Spleen (tissue), 7 donors: ENCODE measurements at regions not wholly inside any gene's neighbourhood (a gene's known extent, or its start where the extent isn't known, plus 50 kb on each side); places are given as distances from the start of the nearest gene placed in this dataset.

ENCODE experiments used
- CTCF ChIP-seq, 11 experiments: fragments of 200-600 bp in 7 of 11; fragments of 450-650 bp in 4 of 11; sonication (generic) in 4 of 11; IDR thresholded peaks in 8 of 11; conservative IDR thresholded peaks in 3 of 11; 1 replicate in 7 of 11; 2 replicates in 4 of 11; pipeline versions ENCODE4 v1.4.0 to v1.8.0; 2016 to 2021; ENCODE audit warnings: antibody characterized with exemption in 11 of 11, inconsistent platforms in 4 of 11, mild to moderate bottlenecking in 1 of 11
- POLR2A ChIP-seq, 3 donors: fragments of 450-650 bp; IDR thresholded peaks; one replicate each; pipeline ENCODE4 v1.5.1; 2017; ENCODE audit warnings: antibody characterized with exemption in 3 of 3, mild to moderate bottlenecking in 1 of 3
- donor health status: DM: no; HTN: no; CAD: no; lungs with moderate emphysema.
- donor health status: DM: no; HTN: no; CAD: no.
- donor health status: DM: no; HTN: no; CAD: no.

DNA sequence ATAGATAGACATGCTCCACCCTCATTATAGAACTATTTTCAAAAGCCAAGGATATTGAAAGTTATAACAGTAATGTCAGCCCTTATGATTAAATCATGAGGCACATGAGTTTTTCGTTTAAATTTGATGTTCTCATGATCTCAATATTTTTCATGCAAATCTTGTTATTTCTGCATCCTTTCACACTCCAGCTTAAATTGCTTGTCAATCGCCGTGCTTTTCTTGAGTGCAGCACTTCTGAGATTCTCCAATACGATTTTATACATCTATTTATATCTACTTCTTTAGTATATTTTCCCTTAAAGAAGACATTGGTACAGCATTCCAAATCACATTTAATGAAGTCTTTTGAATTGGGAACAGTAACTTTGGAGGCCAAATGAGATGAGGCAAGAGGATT lies 171.2 kb upstream of the GBE1 start:
- TF ChIP-seq CTCF (IDR thresholded peaks at IDR 0.05 in 8 of 11, conservative IDR thresholded peaks at IDR 0.05 in 3 of 11) (no peak), POLR2A (IDR thresholded peaks at IDR 0.05) (no peak)
